ENCODE measurements at regions not wholly inside any gene's neighbourhood (a gene's known extent, or its start where the extent isn't known, plus 50 kb on each side); places are given as distances from the start of the nearest gene placed in this dataset.

DNA sequence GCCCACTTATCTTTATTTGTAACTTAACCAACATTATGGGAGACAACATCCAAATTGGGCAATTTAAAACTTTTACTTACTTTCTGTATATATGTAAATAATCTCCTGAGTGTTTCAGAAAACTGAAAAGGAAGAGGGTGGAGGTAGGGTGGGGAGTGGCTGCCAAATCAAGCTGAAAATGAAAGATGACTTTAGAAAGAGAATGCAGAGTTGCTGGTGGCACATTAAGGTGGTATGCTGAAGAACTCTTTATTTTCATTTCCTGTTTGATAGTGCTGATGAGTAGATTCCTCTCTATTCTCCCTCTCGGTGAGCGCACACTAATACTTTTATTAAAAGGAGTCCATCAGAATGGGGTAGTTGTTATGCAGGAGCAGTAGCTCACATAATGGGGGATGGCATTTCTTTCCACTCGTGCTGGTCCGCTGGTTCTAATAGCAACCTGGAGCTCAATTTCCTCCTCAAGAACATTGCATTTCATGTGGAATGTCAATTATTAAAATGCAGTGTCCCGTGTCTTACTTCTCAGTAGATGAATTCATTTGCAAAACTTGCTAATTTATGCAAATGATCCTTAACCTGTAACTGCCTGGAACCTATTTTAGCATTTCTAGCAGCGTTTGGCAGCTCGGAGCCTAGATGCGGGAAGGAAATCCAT lies 466.9 kb upstream of the HNRNPA3 start:
- DNase-seq, result no peak

DNA sequence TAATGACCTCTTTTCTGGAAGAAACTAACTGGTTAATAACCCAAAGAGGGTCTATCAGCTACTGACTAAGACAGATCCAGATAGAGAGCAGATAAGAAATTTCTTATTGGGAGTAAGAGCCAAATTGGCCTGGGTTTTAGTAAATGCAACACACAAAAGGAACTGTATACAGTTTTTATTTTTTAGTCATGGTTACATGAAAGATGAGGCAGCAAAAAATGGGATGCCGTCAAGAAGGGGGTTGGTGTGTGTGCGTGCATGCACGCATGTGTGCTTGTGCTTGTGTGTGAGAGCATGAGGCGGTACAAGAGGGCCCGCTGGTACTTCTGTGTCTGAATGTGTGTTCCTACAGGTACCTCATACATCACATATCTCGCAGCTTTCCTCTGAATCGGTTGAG lies 466.2 kb upstream of the HNRNPA3 start:
- DNase-seq, result no peak

DNA sequence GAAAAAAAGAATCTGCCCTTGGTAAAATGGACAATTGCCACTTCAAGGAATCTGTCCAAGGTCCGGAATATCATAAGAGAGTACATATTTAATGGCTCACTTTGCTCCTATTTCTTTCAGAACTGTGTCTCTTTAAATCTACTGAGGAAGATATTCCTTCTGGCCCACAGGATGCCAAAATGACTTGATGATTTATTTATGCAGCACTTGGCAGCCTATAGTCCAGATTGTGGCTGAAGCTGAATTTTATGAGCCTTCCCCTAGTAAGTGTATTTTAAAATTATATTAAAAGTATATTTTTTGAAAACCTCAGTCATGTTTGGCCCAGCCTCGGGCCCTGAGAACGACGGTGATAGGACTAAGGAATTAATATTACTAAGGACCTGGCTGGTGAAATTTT lies 465.1 kb upstream of the HNRNPA3 start:
- DNase-seq, result no peak

DNA sequence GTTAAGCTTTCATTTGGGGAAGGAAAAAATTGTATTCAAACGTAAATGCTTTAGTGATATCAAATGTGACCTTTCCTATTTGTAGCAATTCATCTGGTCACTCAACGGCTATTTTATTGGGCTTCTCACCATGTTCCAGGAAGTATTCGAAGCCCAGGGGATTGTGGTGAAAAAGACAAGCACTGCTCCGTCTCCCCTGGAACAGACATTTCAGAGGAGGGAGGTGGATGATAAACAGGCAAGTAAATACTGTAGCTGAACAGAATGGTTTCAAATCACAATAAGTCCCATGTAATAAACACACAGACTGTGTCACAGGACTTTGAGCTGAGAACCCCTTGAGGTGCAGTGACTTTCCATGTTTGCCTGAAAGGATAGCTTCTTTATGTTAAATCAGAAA lies 464.7 kb upstream of the HNRNPA3 start:
- no peak for DNase-seq

DNA sequence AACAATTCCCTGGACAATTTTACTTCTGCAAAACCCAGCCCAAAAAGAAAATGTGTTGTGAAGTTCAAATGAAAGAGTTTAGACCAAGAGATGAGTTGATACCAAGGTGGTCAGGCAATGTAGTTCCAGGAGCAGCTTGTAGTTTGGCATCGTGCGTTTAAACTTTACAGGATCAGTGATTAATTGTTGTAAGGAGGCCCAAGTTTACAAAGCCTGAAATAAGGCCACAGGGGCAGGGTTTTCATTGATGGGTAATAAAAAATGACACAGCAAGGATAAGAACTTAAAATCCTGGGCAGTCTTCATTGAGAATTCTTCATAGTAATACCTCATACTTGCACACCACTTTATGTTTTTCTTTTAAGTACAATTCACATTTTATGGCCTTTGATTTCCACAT lies 463.9 kb upstream of the HNRNPA3 start:
- no peak for DNase-seq

DNA sequence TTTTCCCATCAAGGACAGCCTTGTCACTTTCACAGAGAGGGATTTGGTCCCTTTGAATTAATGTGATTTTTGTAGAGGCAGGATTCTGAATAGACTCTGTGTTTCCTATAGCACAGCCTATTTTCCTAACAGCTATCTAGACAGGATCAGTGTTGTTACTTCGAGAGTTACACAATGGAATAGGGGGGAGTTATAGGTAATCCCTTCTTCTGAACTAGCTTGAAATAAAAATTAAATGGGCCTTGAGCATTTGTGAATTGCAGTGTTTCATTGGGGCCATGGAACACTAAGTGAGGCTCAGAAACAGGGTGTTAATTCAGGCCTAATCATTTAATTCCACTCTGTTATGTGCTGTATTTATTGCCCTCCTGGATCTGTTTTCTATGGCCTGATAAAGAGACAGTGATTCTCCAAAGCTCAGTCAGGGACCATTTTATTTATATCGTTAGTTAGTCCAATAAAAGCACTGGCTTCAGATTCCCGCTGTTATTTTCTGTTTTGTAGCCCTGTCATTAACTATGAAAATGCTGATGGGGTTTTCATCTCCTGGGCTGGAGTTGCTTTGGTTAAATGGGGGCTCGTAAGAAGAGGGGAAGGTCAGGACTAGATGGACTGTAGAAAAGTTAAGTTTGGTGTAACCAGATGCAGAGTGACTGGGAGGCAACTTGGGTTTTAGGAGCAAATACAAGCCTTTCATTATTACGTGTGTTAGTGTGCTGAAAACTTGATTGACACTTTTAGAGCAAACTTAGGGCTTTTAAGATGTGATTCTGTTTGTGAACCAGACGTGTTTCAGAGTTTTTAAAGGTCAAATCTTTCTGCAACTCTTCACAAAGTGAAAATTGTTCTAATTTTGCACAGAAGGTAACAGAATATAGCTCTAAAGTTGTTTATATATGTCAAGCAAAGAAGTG lies 461.0 kb upstream of the HNRNPA3 start:
- DNase-seq, result no peak

DNA sequence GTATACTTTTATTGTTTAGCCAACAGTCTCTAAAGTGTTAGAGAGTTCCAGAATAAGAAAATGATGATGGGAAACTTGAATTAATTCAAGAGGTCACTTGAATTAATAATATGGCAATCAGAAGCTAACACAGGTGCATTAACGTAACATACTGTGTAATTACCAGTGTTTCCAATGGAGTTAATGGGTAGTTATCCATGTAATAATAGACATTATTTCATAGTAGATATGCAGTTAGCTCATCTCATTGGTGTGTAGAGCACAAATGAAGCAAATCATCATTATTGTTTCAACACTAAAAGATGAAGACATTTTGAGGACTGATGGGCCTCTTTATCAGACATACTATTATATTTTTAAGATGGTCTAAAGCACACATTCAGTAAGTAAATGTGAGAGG lies 460.3 kb upstream of the HNRNPA3 start:
- DNase-seq, result no peak

DNA sequence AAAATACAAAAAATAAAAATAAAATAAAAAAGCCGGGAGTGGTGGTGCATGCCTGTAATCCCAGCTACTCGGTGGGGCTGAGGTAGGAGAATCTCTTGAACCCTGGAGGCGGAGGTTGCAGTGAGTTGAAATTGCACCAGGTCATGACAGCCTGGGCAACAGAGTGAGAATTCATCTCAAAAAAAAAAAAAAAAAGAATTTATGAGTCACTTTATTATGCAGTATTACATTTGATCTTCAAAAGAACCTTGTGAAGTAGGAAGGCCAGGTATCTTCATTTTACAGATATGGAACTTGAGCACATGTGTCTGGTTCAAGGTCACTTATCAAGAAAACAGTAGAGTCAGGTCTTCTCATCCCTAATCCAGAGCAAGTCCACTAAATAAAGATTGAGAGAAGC lies 459.4 kb upstream of the HNRNPA3 start:
- no peak for DNase-seq

DNA sequence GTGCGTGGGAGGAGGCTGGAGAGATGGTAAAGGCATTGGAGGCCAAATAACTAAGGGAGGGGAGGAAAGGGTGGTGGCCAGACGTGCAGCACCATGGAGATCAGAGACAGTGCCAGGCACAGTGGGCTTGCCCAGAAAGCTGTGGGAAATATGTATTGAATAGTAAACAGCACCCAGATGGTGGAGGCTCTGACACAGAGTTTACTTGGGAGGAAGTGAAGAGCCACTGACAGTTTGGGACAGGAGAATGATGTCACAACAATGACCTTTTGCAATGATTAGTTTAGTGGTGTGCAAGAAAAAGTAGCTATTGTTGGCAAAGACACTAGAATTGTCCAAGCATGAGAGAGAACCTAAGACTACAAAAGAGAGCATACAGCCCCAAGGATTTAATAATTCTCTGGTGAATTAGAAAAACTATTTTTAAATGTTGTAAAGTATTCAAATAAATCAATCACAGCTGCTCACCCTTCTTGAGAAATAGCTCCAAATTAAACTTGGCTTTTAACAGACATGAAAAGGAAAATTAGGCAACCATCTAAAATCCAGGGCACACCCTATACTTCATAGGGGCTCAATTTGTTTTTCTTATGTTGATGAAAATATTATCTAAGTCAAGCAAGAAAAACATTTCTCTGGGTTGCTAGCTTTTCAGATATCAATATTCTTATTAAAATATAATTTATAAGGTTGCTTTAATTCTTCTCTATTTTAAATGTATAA lies 458.7 kb upstream of the HNRNPA3 start:
- DNase-seq, result no peak

DNA sequence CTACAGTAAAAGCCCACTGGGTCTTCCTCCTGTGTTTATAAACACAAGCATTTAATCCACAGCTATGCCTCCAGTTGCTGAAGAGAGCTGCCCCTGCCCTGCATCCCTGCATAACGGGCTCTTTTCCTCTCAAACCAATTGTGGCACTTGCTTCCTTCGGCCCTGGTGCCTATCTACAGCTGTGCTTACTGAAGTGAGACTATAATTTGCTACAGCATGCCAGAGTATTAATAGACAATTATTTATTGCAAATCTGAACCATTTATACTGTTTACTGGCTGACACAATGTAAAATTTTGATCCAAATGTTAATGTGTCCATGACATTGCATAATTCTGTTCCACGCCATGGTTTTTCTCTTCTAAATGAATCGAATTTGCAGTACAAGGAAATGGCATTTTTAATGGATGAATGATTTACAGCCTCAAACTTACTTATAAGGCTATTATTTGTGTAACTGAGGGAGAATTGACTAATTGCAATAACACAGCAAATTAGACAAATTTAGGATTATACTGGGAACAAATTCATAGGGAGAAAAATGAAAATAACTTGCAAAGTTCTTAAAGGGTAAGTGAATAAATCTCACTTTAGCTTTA lies 457.0 kb upstream of the HNRNPA3 start:
- no peak for DNase-seq

DNA sequence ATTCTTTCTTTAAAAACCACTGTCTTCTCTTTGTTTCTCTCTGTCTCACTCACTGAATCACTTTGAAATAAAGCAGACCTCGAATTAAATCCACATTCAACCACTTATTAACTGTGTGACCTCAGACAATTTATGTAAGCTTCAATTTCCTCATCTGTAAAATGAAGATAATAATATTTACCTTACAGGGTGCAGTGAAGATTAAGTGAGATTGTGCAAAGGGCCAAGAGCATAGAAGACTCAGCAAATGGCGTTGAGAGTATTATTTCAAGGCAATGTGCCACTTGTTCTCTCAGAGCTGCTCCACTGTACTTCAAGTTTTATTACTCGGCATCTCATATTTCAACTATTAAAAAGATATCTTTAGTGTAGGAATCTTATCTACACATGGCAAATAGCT lies 454.2 kb upstream of the HNRNPA3 start:
- no peak for DNase-seq

DNA sequence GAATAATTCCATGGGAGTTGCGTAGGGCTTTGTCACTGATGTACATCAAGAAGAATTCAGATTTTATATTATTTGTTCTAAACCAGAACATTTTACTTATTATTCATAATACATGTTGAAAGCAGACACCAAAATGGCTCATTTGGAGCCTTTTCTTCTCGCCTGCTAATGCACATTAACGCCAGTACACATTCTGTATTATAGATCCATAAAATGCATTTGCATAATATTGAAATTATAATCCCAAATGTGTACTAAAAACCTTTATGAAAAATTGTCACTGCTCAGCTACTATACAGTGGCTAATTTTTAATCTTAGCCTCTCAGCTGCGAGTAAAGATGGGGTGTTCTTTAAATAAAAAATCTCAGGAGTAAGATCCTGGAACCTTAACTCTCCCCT lies 452.2 kb upstream of the HNRNPA3 start:
- DNase-seq, result no peak

DNA sequence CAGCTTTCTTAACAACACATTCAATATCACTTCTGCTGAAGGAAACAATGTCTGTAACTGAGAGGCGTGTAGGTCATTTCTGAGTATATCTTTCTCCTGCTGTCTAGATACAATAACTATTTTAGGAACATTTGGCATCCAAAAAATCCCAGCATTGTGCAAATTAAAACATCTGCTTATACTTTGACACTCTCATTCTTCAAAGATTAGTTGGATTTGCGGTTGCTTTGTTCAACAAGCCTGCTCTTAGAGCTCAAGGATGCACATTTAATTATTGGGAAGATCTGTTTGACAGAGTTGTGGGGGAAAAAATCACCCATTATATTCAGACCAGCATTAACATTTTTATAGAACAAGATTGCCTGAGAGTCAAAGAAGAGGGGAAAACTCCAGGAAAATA lies 449.5 kb upstream of the HNRNPA3 start:
- no peak for DNase-seq

DNA sequence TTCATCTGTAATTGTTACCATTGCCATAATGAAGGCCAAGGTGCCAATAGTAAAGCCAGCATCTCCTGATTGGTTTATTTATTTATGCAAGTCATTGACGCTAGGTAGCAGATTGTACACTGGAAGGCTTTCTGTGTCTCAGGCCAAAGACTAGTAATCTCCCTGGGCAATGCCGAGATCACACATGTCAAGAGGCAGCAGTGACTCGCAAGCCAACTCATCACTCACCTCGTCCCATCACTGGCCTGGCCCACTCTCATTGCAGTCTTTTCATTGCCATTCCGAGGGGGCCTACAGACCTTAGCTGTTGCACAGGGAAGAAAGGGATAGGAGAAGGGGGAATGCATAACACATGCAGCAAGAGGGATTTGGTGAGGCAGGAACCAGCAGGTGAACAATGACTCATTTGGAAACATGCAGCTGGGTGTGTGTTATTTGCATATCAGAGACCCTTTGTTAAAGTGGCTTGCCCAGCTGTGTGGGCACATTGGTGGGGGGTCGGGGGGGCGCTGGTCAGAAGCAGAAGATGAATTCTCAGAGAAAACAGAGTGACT lies 448.7 kb upstream of the HNRNPA3 start:
- DNase-seq, result peak in 1 of 2 experiments; percentile 15

DNA sequence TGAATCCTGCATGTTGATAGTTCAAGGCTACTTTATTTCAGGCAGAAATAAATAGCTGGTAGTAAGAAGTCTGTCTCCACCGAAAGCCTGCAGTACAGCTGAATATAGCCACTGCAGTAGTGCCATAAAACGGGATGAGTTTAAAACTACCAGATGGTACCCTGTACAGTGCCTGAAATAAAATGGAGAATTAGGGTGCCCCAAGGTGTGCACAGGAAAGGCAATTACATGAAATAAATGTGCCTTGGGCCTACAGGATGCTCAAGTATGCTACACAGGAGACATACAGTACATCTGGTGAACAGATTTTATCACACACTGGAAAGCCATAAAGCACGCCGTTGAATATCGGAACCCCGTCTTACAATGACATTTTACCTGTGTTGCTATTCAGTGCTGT lies 447.7 kb upstream of the HNRNPA3 start:
- no peak for DNase-seq

DNA sequence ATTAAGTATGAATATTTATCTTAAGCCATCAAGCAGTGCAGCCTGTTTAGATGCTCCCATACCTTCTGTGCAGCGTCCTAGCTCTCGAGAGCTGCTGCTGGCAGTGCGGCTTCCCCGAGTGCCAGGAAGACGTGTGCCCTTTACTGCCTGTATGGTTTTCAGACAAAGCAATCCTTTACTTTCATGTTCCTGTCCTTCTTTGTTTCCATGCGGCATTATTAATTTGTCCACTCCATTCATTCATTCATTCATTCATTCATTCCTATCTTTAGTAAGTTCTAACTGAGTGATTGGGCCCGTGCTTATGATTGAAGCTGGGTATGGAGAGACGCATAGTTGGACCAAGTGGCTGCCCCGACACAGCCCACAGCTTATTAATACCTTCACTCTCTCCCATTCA lies 446.6 kb upstream of the HNRNPA3 start:
- no peak for DNase-seq

DNA sequence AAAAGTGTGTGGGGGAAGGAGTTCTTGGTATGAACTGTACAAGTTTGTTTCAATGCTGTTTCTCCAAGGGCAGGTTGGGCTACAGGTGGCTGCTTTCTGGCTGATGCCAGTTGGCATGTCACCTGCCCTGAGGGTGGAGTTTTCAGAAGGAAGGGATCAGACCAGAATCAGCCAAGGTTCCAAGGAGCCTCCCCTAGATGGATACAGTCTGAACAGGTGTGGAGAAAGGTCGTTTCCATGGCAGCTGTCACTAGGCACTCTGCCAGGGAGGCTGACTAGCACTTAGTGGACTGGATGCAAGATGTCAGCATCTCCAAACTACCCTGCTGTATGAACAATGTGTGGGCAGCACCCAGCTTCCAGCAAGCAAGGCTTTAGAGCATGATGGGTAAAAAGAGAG lies 444.4 kb upstream of the HNRNPA3 start:
- DNase-seq, result no peak

DNA sequence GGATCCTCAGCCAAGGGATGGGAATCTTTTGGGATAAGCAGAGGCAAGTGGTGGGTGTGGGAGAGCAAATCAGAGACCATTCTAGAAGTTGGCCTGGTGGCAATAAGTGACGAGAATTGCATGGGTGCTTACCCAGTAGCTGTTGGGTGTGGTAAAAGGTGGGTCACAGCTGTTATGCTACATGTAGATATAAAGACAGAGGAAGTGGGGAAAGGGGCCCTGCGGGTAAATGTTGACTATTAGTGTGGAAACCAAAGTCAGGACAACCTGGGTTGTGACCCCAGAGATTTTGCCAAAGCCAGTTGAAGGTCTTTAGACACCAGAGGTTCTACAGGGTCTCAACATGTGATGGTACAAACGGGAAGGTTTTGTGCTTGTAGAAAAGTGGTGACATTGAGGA lies 443.6 kb upstream of the HNRNPA3 start:
- DNase-seq, result no peak

DNA sequence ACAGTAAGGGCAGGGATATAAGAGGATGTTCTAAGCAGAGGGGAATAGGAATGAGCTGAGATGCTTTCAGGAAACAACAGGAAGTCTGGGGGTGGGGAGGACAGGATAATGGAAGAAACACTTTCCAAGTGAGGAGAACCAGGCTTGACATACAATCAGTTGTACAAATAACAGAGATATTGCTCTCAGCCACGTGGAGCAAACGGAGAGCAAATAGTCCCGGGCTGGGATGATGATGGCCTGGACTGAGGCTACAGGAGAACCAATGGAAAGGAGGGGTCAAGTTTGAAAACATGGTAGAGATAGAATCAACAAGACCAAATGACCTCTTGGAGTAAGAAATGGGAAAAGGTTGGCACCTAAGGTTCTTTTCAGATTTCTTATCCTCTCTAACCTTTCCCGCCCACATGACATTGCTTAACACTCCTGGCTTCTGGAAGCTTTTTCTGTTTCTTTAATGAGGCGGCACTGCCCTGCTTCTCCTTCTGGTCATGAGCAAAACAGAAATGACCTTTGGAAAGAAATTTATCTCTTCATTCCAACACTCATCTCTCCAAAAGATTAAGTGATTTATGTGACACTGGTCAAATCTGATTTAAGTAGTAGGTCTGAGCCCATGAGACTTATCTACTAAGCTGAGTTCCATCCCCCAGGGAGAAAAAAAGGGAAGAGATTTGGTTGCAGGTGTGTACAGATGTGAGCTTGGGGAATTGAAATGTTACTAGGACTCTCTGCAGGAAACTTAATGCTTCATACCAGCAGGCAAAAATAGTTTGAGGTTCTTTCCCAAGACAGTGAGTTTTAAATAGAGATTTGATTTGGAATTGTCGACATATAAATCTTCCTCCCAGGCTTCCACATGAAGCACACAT lies 442.9 kb upstream of the HNRNPA3 start:
- DNase-seq, result no peak

DNA sequence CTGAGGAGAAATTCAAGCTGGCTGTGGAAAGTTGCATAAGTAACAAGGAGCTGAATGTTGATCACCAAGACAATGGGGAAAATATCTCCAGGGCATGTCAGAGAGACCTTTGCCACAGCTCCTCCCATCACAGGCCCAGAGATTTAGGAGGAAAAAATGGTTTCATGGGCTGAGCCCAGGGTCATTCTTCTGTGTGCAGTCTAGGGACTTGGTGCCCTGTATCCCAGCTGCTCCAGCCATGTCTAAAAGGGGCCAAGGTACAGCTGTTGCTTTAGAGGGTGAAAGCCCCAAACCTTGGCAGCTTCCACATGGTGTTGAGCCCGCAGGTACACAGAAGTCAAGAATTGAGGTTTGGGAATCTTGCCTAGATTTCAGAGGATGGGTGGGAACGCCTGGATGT lies 439.8 kb upstream of the HNRNPA3 start:
- no peak for DNase-seq

DNA sequence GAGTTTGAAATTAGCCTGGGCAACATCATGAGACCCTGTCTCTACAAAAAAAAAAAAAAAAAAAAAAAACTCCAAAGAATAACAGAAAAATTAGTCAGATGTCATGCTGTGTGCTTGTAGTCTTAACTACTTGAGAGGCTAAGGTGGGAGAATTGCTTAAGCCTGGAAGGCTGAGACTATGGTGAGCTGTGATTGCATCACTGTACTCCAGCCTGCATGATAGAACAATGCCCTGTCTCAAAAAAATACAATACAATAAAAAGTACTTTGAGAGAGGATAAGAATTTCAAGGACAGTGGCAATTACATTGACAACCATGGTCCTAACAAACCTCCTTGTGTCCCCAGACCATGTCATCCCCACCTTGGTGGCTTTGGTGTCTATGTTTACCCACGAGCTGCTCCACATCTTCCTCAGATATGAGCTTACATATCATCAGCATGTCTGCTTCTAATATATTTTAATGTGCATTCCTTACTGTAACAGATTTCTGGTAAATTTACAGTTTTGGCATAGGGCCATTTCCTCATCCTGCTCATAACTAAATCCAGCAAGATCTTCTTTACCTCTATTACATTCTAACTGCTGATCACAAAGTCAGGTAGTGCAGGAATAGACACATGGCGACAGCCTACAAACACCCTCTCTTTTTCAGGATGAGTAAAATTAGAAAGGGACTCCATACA lies 437.7 kb upstream of the HNRNPA3 start:
- no peak for DNase-seq

DNA sequence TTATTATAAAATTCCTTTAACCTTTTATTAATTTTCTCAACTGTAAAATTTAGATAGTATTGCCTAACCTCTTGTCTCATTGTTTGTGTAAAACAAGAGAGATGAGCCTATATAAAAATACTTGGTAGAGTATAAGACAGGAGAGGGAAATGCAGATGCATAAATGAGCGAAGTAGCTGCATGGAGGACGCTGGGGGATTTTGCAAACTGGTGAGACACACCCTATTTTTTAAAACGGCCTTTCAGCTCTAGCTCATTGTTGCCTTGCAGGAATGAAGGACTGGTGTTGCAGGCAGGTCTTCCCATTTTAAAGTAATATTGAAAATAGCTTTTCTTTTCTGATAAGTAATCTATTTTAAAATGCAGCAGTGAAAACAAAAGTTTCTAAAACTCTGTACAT lies 435.3 kb upstream of the HNRNPA3 start:
- DNase-seq, result no peak

Measured in NCI-H1930 (cell line).